ENCODE measurements at regions not wholly inside any gene's neighbourhood (a gene's known extent, or its start where the extent isn't known, plus 50 kb on each side); places are given as distances from the start of the nearest gene placed in this dataset.

- no TSS peak for BruUV-seq (replicated peaks)
- no peak overlapping the region for H3K4me3 Mint-ChIP-seq (ENCODE audit: unreplicated experiment)
- H3K9me3 Mint-ChIP-seq (ENCODE audit: unreplicated experiment) = no peaks in the 10 kb centered on the region
- H3K36me3 Mint-ChIP-seq (ENCODE audit: insufficient read depth, unreplicated experiment) = no peaks in the 10 kb centered on the region
- no peak overlapping the region for H3K4me3 ChIP-seq (ENCODE audit: low read depth, low read length)
- intact Hi-C loops (cut with micrococcal nuclease; ENCODE audit: unreplicated experiment) = no loop called here
- H3K27me3 ChIP-seq (replicated peaks; ENCODE audit: control insufficient read depth, insufficient read depth, low read length) = no peaks in the 10 kb centered on the region
- no peaks in the 10 kb centered on the region for H3K9me3 ChIP-seq
- ChIA-PET POLR2A (no interaction called here), CTCF (no interaction called here)
- TF ChIP-seq, protein P1, sequence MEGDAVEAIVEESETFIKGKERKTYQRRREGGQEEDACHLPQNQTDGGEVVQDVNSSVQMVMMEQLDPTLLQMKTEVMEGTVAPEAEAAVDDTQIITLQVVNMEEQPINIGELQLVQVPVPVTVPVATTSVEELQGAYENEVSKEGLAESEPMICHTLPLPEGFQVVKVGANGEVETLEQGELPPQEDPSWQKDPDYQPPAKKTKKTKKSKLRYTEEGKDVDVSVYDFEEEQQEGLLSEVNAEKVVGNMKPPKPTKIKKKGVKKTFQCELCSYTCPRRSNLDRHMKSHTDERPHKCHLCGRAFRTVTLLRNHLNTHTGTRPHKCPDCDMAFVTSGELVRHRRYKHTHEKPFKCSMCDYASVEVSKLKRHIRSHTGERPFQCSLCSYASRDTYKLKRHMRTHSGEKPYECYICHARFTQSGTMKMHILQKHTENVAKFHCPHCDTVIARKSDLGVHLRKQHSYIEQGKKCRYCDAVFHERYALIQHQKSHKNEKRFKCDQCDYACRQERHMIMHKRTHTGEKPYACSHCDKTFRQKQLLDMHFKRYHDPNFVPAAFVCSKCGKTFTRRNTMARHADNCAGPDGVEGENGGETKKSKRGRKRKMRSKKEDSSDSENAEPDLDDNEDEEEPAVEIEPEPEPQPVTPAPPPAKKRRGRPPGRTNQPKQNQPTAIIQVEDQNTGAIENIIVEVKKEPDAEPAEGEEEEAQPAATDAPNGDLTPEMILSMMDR (IDR thresholded peaks at IDR 0.05; ENCODE audit: insufficient read depth in 1 of 2, low read depth in 1 of 2, low read length in 1 of 2, severe bottlenecking in 1 of 2, unreplicated experiment in 1 of 2) = no peak
- DNase-seq = no peak
- no peaks in the 10 kb centered on the region for H3K36me3 ChIP-seq (ENCODE audit: control insufficient read depth, insufficient read depth, low read length)
- H3K4me1 Mint-ChIP-seq (ENCODE audit: low read depth, unreplicated experiment) = no peaks in the 10 kb centered on the region
- H3K27ac Mint-ChIP-seq (ENCODE audit: unreplicated experiment) = no peak overlapping the region
- no peaks in the 10 kb centered on the region for H3K4me1 ChIP-seq
- H3K27me3 Mint-ChIP-seq (ENCODE audit: insufficient read depth, unreplicated experiment) = no peaks in the 10 kb centered on the region
Observed at GRCh38 chr3:88703501-88704059, 403.8 kb upstream of the EPHA3 start.

GRCh38 chr3:88704338-88704737 is 403.1 kb upstream of the EPHA3 start:
- Mint-ChIP-seq H3K27me3 (ENCODE audit: insufficient read depth, unreplicated experiment) (no peaks in the 10 kb centered on the region), H3K9me3 (ENCODE audit: unreplicated experiment) (no peaks in the 10 kb centered on the region), H3K27ac (ENCODE audit: unreplicated experiment) (no peak overlapping the region), H3K4me1 (ENCODE audit: low read depth, unreplicated experiment) (no peaks in the 10 kb centered on the region), H3K4me3 (ENCODE audit: unreplicated experiment) (no peak overlapping the region), H3K36me3 (ENCODE audit: insufficient read depth, unreplicated experiment) (no peaks in the 10 kb centered on the region)
- DNase-seq = no peak
- no peaks in the 10 kb centered on the region for H3K9me3 ChIP-seq
- BruUV-seq (replicated peaks) = no TSS peak
- TF ChIP-seq, protein P1 (IDR thresholded peaks at IDR 0.05; ENCODE audit: insufficient read depth in 1 of 2, low read depth in 1 of 2, low read length in 1 of 2, severe bottlenecking in 1 of 2, unreplicated experiment in 1 of 2) = no peak
- H3K36me3 ChIP-seq (ENCODE audit: control insufficient read depth, insufficient read depth, low read length) = no peaks in the 10 kb centered on the region
- POLR2A ChIA-PET = no interaction called here
- H3K4me1 ChIP-seq = no peaks in the 10 kb centered on the region
- no peak overlapping the region for H3K4me3 ChIP-seq (ENCODE audit: low read depth, low read length)
- CTCF ChIA-PET = no interaction called here
- no peaks in the 10 kb centered on the region for H3K27me3 ChIP-seq (replicated peaks; ENCODE audit: control insufficient read depth, insufficient read depth, low read length)
- intact Hi-C loops (cut with micrococcal nuclease; ENCODE audit: unreplicated experiment) = no loop called here

DNA sequence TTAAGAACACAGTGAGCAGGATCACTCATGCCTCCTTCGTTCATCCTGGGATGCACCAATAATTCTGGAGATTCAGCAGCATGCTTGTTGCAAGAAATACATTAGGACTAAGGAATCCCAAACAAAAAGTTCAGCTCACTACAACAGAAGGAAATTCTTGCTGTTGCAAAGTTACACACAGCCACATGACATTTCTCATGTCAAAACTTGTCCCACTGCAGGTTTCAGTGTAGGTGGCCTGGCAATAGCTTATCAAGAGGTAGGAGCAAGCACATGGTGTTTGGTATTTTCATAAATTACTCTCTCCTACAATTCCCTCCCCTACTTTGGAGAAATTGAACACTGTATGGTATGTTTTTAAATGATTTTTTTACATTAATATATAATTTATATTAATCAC is 399.6 kb upstream of the EPHA3 start:
- no peak for DNase-seq
- Mint-ChIP-seq H3K36me3 (ENCODE audit: insufficient read depth, unreplicated experiment) (no peaks in the 10 kb centered on the region), H3K27me3 (ENCODE audit: insufficient read depth, unreplicated experiment) (no peaks in the 10 kb centered on the region), H3K4me3 (ENCODE audit: unreplicated experiment) (no peak overlapping the region), H3K4me1 (ENCODE audit: low read depth, unreplicated experiment) (no peaks in the 10 kb centered on the region), H3K27ac (ENCODE audit: unreplicated experiment) (no peak overlapping the region), H3K9me3 (ENCODE audit: unreplicated experiment) (no peaks in the 10 kb centered on the region)
- intact Hi-C loops (cut with micrococcal nuclease; ENCODE audit: unreplicated experiment) = no loop called here
- TF ChIP-seq, protein P1 (IDR thresholded peaks at IDR 0.05; ENCODE audit: insufficient read depth in 1 of 2, low read depth in 1 of 2, low read length in 1 of 2, severe bottlenecking in 1 of 2, unreplicated experiment in 1 of 2) = no peak
- Histone ChIP-seq H3K27me3 (replicated peaks; ENCODE audit: control insufficient read depth, insufficient read depth, low read length) (no peaks in the 10 kb centered on the region), H3K9me3 (no peaks in the 10 kb centered on the region), H3K4me1 (no peaks in the 10 kb centered on the region), H3K36me3 (ENCODE audit: control insufficient read depth, insufficient read depth, low read length) (no peaks in the 10 kb centered on the region), H3K4me3 (ENCODE audit: low read depth, low read length) (no peak overlapping the region)
- ChIA-PET POLR2A (no interaction called here), CTCF (no interaction called here)
- BruUV-seq (replicated peaks) = no TSS peak

All from Caco-2 (cell line).